CD4-positive, alpha-beta memory T cell (primary cell): ENCODE measurements at regions not wholly inside any gene's neighbourhood (a gene's known extent, or its start where the extent isn't known, plus 50 kb on each side); places are given as distances from the start of the nearest gene placed in this dataset.
"Not testable (repeated sequence)": the region's sequence is repeated elsewhere in the genome, so short reads cannot be mapped to it uniquely, and the experiment has no call there.

Experiments used
- CTCF ChIA-PET: fragments of 350-600 bp; sonication (Branson Sonifier 250); formaldehyde crosslinking; loops from one replicate; lab custom pipeline; 2021; ENCODE audit warnings: inconsistent platforms; ENCODE audit not compliant: partially characterized antibody; lab: Charles Lee
- POLR2A ChIA-PET: fragments of 350-600 bp; sonication (Branson Sonifier 250); formaldehyde crosslinking; loops from one replicate; lab custom pipeline; 2021; ENCODE audit not compliant: partially characterized antibody; lab: Charles Lee
- DNase-seq, 5 donors: peaks; one replicate each; pipeline versions ENCODE4 v3.0.0 to v3.0.0-alpha.2; 2020 to 2022; ENCODE audit warnings: mixed read lengths in 1 of 5
- H3K27ac ChIP-seq: one replicate; pipeline ENCODE4 v1.7.0; 2013; ENCODE audit warnings: low read depth, low read length
- H3K27me3 ChIP-seq: 2 replicates; pipeline ENCODE4 v1.7.0; 2013; ENCODE audit warnings: mild to moderate bottlenecking, low read length, moderate library complexity; ENCODE audit not compliant: insufficient read depth
- H3K36me3 ChIP-seq: 2 replicates; pipeline ENCODE4 v1.7.0; 2013; ENCODE audit warnings: mild to moderate bottlenecking, low read length, moderate library complexity; ENCODE audit not compliant: insufficient read depth
- H3K4me1 ChIP-seq: 2 replicates; pipeline ENCODE4 v1.7.0; 2013; ENCODE audit warnings: mild to moderate bottlenecking, low read length, moderate library complexity; ENCODE audit not compliant: insufficient read depth
- H3K4me3 ChIP-seq, 2 donors: one replicate each; pipeline ENCODE4 v1.7.0; 2013; ENCODE audit warnings: low read length in 2 of 2, mild to moderate bottlenecking in 1 of 2
- H3K9me3 ChIP-seq, 2 donors: one replicate each; pipeline ENCODE4 v1.7.0; 2013; ENCODE audit warnings: low read length in 2 of 2, control low read depth in 1 of 2; ENCODE audit not compliant: control insufficient read depth in 1 of 2
- H3K27ac Mint-ChIP-seq, 7 donors: one replicate each; pipeline ENCODE4 v1.8.0; 2020 to 2021; ENCODE audit warnings: mixed read lengths in 7 of 7, mild to moderate bottlenecking in 6 of 7, inconsistent platforms in 3 of 7, moderate library complexity in 3 of 7
- H3K27me3 Mint-ChIP-seq, 2 donors: one replicate each; pipeline ENCODE4 v1.8.0; 2020 to 2021; ENCODE audit warnings: mixed read lengths in 2 of 2
- H3K36me3 Mint-ChIP-seq, 2 donors: one replicate each; pipeline ENCODE4 v1.8.0; 2020 to 2021; ENCODE audit warnings: mixed read lengths in 2 of 2, inconsistent platforms in 1 of 2, mild to moderate bottlenecking in 1 of 2
- H3K4me1 Mint-ChIP-seq, 4 donors: one replicate each; pipeline ENCODE4 v1.8.0; 2020 to 2021; ENCODE audit warnings: mixed read lengths in 4 of 4, mild to moderate bottlenecking in 1 of 4
- H3K4me3 Mint-ChIP-seq, 8 donors: one replicate each; pipeline ENCODE4 v1.8.0; 2020 to 2021; ENCODE audit warnings: mixed read lengths in 8 of 8, mild to moderate bottlenecking in 7 of 8, moderate library complexity in 6 of 8, inconsistent platforms in 3 of 8
- H3K9me3 Mint-ChIP-seq, 8 donors: one replicate each; pipeline ENCODE4 v1.8.0; 2020 to 2021; ENCODE audit warnings: mixed read lengths in 8 of 8, mild to moderate bottlenecking in 5 of 8, inconsistent platforms in 3 of 8, moderate library complexity in 1 of 8
- intact Hi-C: fragments of 100-400 bp; cut with micrococcal nuclease; formaldehyde crosslinking; loops from one replicate; pipeline ENCODE4 v1.15.1; 2023

DNA sequence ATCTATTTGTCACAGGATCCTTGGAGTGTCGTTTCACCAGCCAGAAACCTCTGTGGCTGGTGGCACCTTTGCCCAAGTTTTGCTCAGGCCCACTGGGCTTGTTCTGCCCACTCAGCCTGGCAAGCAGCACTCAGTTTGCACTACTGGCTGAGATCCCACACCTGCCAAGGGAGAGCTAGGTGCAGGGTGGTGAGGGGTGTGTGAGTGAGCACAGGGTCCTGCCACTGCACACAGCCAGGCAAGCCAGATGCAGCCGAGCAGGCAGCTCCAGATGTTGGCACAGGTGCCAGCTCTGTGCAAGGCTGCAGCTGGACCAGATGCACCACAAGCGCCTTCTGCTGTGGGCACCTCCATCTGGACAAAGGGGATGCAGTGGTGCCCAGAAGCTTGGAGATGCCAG, 281.7 kb upstream of the UBE2E3 start:
- Histone ChIP-seq H3K27me3 (no peaks in the 10 kb centered on the region), H3K27ac (no peak overlapping the region), H3K4me1 (no peaks in the 10 kb centered on the region), H3K36me3 (no peaks in the 10 kb centered on the region), H3K4me3 (no peak overlapping the region), H3K9me3 (no peaks in the 10 kb centered on the region)
- ChIA-PET CTCF (no interaction called here), POLR2A (no interaction called here)
- Mint-ChIP-seq H3K36me3 (no peaks in the 10 kb centered on the region), H3K4me1 (peaks cover 0 to 1% (median 0%) of the 10 kb centered on the region in 4 donors), H3K27me3 (no peaks in the 10 kb centered on the region), H3K27ac (no peak overlapping the region), H3K4me3 (no peak overlapping the region), H3K9me3 (no peaks in the 10 kb centered on the region)
- no peak for DNase-seq
- intact Hi-C loops, result no loop called here

DNA sequence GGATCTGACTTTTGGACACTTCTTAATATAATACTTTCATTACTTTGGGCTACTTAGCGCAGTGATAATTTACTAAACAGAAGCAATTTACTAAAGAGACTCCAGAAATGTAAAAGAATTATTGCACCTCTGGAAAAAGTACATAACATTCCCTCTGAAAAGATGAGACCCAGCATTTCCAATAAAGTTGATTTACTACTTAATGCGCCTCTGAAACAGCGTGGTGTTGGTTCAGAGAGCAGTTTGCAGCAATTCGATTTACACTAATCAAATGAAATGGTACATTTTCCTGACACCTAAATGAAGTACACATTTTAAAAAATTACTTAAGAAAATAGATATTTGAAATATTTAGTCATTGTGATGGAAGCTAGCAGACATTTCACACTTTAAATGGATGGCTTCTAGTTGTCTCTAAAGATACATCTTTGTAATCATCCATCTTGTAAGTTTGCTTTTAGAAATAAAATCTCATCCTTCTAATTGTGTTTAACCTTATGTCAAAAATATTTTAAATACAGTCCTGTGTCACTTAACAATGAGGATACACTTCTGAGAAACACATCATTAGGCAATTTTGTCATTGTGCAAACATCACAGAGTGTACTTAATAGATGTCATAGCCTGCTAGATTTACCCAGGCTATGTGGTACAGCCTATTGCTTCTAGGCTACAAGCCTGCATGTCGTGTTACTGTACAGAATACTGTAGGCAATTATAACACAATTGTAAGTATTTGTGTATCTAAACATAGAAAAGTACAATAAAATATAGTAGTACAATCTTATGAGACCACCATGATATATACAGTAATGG, 284.6 kb upstream of the UBE2E3 start:
- intact Hi-C loops, result no loop called here
- H3K9me3 ChIP-seq, result no peaks in the 10 kb centered on the region
- no peaks in the 10 kb centered on the region for H3K27me3 ChIP-seq
- CTCF ChIA-PET, result no interaction called here
- Mint-ChIP-seq H3K36me3 (no peaks in the 10 kb centered on the region), H3K9me3 (no peaks in the 10 kb centered on the region), H3K27ac (no peak overlapping the region), H3K4me1 (peaks cover 0 to 1% (median 0%) of the 10 kb centered on the region in 4 donors), H3K27me3 (no peaks in the 10 kb centered on the region), H3K4me3 (no peak overlapping the region)
- no peak overlapping the region for H3K27ac ChIP-seq
- no peak overlapping the region for H3K4me3 ChIP-seq
- no peak for DNase-seq
- POLR2A ChIA-PET, result no interaction called here
- no peaks in the 10 kb centered on the region for H3K36me3 ChIP-seq
- no peaks in the 10 kb centered on the region for H3K4me1 ChIP-seq

DNA sequence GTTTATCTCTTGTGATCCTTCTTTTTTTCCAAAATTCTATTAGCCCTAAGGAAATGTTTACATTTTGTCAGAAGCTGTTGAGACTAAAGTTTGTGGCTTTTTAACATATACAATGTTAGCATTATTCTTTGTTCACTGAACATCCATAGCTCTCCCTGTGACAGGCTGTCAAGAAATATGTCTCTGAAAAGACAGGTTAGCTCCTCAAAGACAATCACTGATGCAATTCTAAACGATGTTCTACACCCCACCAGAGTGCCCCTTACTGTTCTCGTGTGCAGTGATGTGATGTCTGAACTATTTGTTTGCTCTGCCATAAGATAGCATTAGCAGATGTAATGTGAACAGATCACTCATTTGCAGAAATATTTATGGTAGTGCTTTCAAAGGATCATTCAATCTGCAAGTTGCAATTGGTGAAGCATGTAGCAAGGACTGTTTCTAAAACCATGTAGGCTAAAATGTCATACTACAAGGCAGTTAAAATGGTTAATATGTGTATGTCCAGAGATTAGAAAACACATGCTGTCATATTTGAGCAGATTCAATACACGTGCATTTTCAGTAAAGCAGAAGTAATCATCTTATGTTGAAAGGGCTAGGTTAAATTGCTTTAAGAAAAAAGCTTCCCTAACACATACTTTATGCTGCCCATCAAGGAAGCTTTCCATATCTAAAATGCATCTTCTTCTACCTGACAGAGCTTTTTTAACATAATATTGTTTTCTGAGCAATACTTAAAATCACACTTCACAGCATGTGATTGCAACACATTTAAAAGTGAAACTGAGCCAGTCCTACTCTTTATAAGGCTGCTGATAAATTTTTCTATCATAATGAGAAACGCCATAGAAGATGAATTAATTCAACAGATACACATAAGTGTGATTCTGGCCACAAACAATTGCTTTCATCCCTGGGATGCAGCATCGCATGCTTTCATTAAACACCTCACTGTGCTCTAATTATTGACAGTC, 285.7 kb upstream of the UBE2E3 start:
- peaks cover 0 to 1% (median 0%) of the 10 kb centered on the region in 4 donors for H3K4me1 Mint-ChIP-seq
- no peak overlapping the region for H3K27ac Mint-ChIP-seq
- no peaks in the 10 kb centered on the region for H3K9me3 ChIP-seq
- H3K4me3 Mint-ChIP-seq, result no peak overlapping the region
- H3K9me3 Mint-ChIP-seq, result no peaks in the 10 kb centered on the region
- H3K27ac ChIP-seq, result no peak overlapping the region
- ChIA-PET POLR2A (no interaction called here), CTCF (no interaction called here)
- H3K27me3 ChIP-seq, result no peaks in the 10 kb centered on the region
- no peaks in the 10 kb centered on the region for H3K36me3 Mint-ChIP-seq
- DNase-seq, result no peak
- H3K4me3 ChIP-seq, result no peak overlapping the region
- peaks cover 0 to under 1% of the 10 kb centered on the region in 2 donors for H3K27me3 Mint-ChIP-seq
- no peaks in the 10 kb centered on the region for H3K36me3 ChIP-seq
- H3K4me1 ChIP-seq, result no peaks in the 10 kb centered on the region
- intact Hi-C loops, result no loop called here

- H3K36me3 ChIP-seq, result no peaks in the 10 kb centered on the region
- no peak overlapping the region for H3K4me3 ChIP-seq
- no peak overlapping the region for H3K27ac ChIP-seq
- H3K4me1 Mint-ChIP-seq, result peaks cover 0 to 1% (median 0%) of the 10 kb centered on the region in 4 donors
- ChIA-PET CTCF (no interaction called here), POLR2A (no interaction called here)
- DNase-seq, result no peak
- H3K27ac Mint-ChIP-seq, result no peak overlapping the region
- no peak overlapping the region for H3K4me3 Mint-ChIP-seq
- H3K27me3 Mint-ChIP-seq, result peaks cover 1 to 3% of the 10 kb centered on the region in 2 donors
- intact Hi-C loops, result no loop called here
- no peaks in the 10 kb centered on the region for H3K4me1 ChIP-seq
- H3K9me3 Mint-ChIP-seq, result no peaks in the 10 kb centered on the region
- H3K27me3 ChIP-seq, result no peaks in the 10 kb centered on the region
- H3K9me3 ChIP-seq, result no peaks in the 10 kb centered on the region
- H3K36me3 Mint-ChIP-seq, result no peaks in the 10 kb centered on the region
These were observed 288.1 kb upstream of the UBE2E3 start for GRCh38 chr2:180692322-180692721.

DNA sequence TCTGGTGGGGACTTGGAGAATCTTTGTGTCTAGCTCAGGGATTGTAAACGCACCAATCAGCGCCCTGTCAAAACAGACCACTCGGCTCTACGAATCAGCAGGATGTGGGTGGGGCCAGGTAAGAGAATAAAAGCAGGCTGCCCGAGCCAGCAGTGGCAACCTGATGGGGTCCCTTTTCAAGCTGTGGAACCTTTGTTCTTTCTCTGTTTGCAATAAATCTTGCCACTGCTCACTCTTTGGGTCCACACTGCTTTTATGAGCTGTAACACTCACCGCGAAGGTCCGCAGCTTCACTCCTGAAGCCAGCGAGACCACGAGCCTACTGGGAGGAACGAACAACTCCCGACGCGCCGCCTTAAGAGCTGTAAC, 288.6 kb upstream of the UBE2E3 start:
- H3K4me3 Mint-ChIP-seq, H3K4me3 ChIP-seq, H3K36me3 ChIP-seq, CTCF ChIA-PET, H3K27me3 Mint-ChIP-seq, DNase-seq, POLR2A ChIA-PET, intact Hi-C loops, H3K27me3 ChIP-seq, H3K9me3 ChIP-seq, H3K27ac ChIP-seq, H3K27ac Mint-ChIP-seq, H3K9me3 Mint-ChIP-seq, H3K36me3 Mint-ChIP-seq, H3K4me1 ChIP-seq, H3K4me1 Mint-ChIP-seq: not testable (repeated sequence)

- H3K36me3 Mint-ChIP-seq, H3K36me3 ChIP-seq, H3K27ac ChIP-seq, H3K4me3 ChIP-seq, H3K9me3 Mint-ChIP-seq, H3K27ac Mint-ChIP-seq, CTCF ChIA-PET, H3K9me3 ChIP-seq, H3K4me1 ChIP-seq, H3K4me1 Mint-ChIP-seq, H3K27me3 ChIP-seq, H3K27me3 Mint-ChIP-seq, intact Hi-C loops, POLR2A ChIA-PET, H3K4me3 Mint-ChIP-seq, DNase-seq: not testable (repeated sequence)
These were observed 289.1 kb upstream of the UBE2E3 start for GRCh38 chr2:180691186-180691854.

DNA sequence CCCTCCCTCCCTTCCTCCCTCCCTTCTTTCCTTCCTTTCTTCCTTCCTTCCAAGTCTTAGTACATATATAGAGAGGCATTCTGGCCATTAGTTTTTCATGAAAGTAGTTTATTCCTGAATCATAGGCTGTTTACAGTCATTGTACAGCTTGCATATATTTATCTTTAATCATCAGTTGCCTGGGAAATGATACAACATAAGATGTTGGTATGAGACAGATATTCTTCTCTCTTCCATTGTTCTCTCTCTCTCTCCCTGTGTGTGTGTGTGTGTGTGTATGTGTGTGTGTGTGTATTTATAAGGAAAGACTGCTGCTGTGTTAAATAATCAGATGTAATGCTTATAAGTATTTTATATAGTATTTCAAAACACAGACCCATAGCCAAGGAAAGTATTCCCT, 289.8 kb upstream of the UBE2E3 start:
- H3K4me3 Mint-ChIP-seq, result no peak overlapping the region
- no peak for DNase-seq
- no peaks in the 10 kb centered on the region for H3K9me3 Mint-ChIP-seq
- no peaks in the 10 kb centered on the region for H3K36me3 ChIP-seq
- intact Hi-C loops, result no loop called here
- no peak overlapping the region for H3K4me3 ChIP-seq
- H3K4me1 ChIP-seq, result no peaks in the 10 kb centered on the region
- no peaks in the 10 kb centered on the region for H3K9me3 ChIP-seq
- no peaks in the 10 kb centered on the region for H3K4me1 Mint-ChIP-seq
- H3K27ac ChIP-seq, result no peak overlapping the region
- H3K27ac Mint-ChIP-seq, result no peak overlapping the region
- peaks cover 3 to 4% of the 10 kb centered on the region in 2 donors for H3K27me3 Mint-ChIP-seq
- H3K36me3 Mint-ChIP-seq, result no peaks in the 10 kb centered on the region
- CTCF ChIA-PET, result no interaction called here
- POLR2A ChIA-PET, result no interaction called here
- no peaks in the 10 kb centered on the region for H3K27me3 ChIP-seq
